Endothelial cell of umbilical vein (primary cell): ENCODE measurements at regions not wholly inside any gene's neighbourhood (a gene's known extent, or its start where the extent isn't known, plus 50 kb on each side); places are given as distances from the start of the nearest gene placed in this dataset.

Experiments used
- BruUV-seq: library from RNA; stranded (reverse); fragments of 400-500 nt; replicated peaks from 2 replicates; lab custom pipeline; 2021; lab: Mats Ljungman, UMichigan
- CTCF ChIA-PET: fragments of 300-600, 350-600 bp; sonication (Branson Sonifier 250); formaldehyde crosslinking; loops from one replicate; lab custom pipeline; 2021; ENCODE audit warnings: antibody characterized with exemption, inconsistent platforms; lab: Charles Lee
- POLR2A ChIA-PET: fragments of 300-600, 350-600 bp; sonication (Branson Sonifier 250); formaldehyde crosslinking; loops from one replicate; lab custom pipeline; 2021; ENCODE audit warnings: antibody characterized with exemption, inconsistent platforms; lab: Charles Lee
- DNase-seq: peaks from one replicate; pipeline ENCODE4 v3.0.0-alpha.2; 2011; ENCODE audit warnings: low read depth, low spot score
- FAIRE-seq: peaks from 2 replicates; lab custom pipeline; 2011; peaks lifted over from hg19 to GRCh38; lab: Jason Lieb, UNC
- H2AFZ ChIP-seq: 2 replicates; pipeline ENCODE4 v1.6.0; 2012; ENCODE audit warnings: low read depth, low read length, control low read depth, inconsistent platforms
- H3K27ac ChIP-seq: 2 replicates; pipeline ENCODE4 v1.5.1; 2011; ENCODE audit warnings: low read depth, mild to moderate bottlenecking, control low read depth, low read length, moderate library complexity; ENCODE audit not compliant: insufficient read depth
- H3K27me3 ChIP-seq, 2 experiments: 2 replicates each; pipeline versions ENCODE4 v1.6.0 to v1.6.1; 2011; ENCODE audit warnings: low read length in 2 of 2, mixed read lengths in 1 of 2; ENCODE audit not compliant: control insufficient read depth in 2 of 2, insufficient read depth in 2 of 2
- H3K36me3 ChIP-seq, 2 experiments: 2 replicates in 1 of 2; 3 replicates in 1 of 2; pipeline ENCODE4 v1.5.1; 2011; ENCODE audit warnings: low read length in 2 of 2, mild to moderate bottlenecking in 1 of 2, moderate library complexity in 1 of 2; ENCODE audit not compliant: control insufficient read depth in 2 of 2, insufficient read depth in 2 of 2; ENCODE audit errors: extremely low read depth in 1 of 2
- H3K4me1 ChIP-seq: 3 replicates; pipeline ENCODE4 v1.5.1; 2011; ENCODE audit warnings: mild to moderate bottlenecking, low read length; ENCODE audit not compliant: control insufficient read depth, insufficient read depth; ENCODE audit errors: extremely low read depth
- H3K4me2 ChIP-seq: 2 replicates; pipeline ENCODE4 v1.6.1; 2011; ENCODE audit warnings: low read length, control low read depth, mixed read lengths; ENCODE audit not compliant: insufficient read depth
- H3K4me3 ChIP-seq, 3 experiments: fragments of 200-600 bp in 1 of 3; sonication (generic), shearing (Covaris generic) in 1 of 3; replicated peaks in 1 of 3; 2 replicates each; pipeline ENCODE4 v1.5.1; 2011 to 2016; ENCODE audit warnings: control low read depth in 3 of 3, low read length in 3 of 3, mild to moderate bottlenecking in 2 of 3, inconsistent platforms in 1 of 3, low read depth in 1 of 3, moderate library complexity in 1 of 3; ENCODE audit not compliant: insufficient read depth in 1 of 3
- H3K79me2 ChIP-seq: 2 replicates; pipeline ENCODE4 v1.6.0; 2012; ENCODE audit warnings: low read length, inconsistent platforms; ENCODE audit not compliant: control insufficient read depth, insufficient read depth
- H3K9ac ChIP-seq: replicated peaks from 2 replicates; pipeline ENCODE3; 2011; ENCODE audit warnings: low read length, control low read depth; ENCODE audit not compliant: insufficient read depth; ENCODE audit errors: extremely low read depth
- H3K9me1 ChIP-seq: replicated peaks from 3 replicates; pipeline ENCODE4 v1.6.0; 2011; ENCODE audit warnings: mild to moderate bottlenecking, low read length; ENCODE audit not compliant: control insufficient read depth, insufficient read depth; ENCODE audit errors: extremely low read depth
- H3K9me3 ChIP-seq: replicated peaks from 2 replicates; pipeline ENCODE4 v1.5.1; 2012; ENCODE audit warnings: low read length, inconsistent platforms; ENCODE audit not compliant: control insufficient read depth, insufficient read depth
- H4K20me1 ChIP-seq: replicated peaks from 2 replicates; pipeline ENCODE3; 2011; ENCODE audit warnings: mild to moderate bottlenecking, low read length; ENCODE audit not compliant: control insufficient read depth, insufficient read depth; ENCODE audit errors: extremely low read depth
- EZH2 ChIP-seq: IDR thresholded peaks from 2 replicates; pipeline ENCODE4 v1.6.1; 2012; ENCODE audit warnings: borderline replicate concordance, low read depth, mild to moderate bottlenecking, moderate library complexity, low read length, inconsistent platforms; ENCODE audit not compliant: severe bottlenecking
- FOS ChIP-seq: IDR thresholded peaks from 2 replicates; pipeline ENCODE4 v1.6.1; 2011; ENCODE audit warnings: mild to moderate bottlenecking, low read length, moderate library complexity, borderline replicate concordance; ENCODE audit not compliant: insufficient read depth
- GATA2 ChIP-seq: IDR thresholded peaks from 2 replicates; pipeline ENCODE4 v1.7.0; 2011; ENCODE audit warnings: low read depth, mild to moderate bottlenecking, moderate library complexity, mixed read lengths, low read length; ENCODE audit not compliant: insufficient read length, insufficient read depth
- JUN ChIP-seq: IDR thresholded peaks from 2 replicates; pipeline ENCODE4 v1.6.1; 2011; ENCODE audit warnings: borderline replicate concordance, low read depth; ENCODE audit not compliant: insufficient read length, insufficient read depth
- MYC ChIP-seq: IDR thresholded peaks from one replicate; pipeline ENCODE4 v1.6.1; 2011; ENCODE audit warnings: mild to moderate bottlenecking, low read depth, low read length
- POLR2A ChIP-seq: IDR thresholded peaks from 2 replicates; pipeline ENCODE4 v1.6.1; 2012; ENCODE audit warnings: low read depth, mild to moderate bottlenecking, control low read depth, low read length
- POLR2AphosphoS5 ChIP-seq: IDR thresholded peaks from 2 replicates; pipeline ENCODE4 v1.6.1; 2012; ENCODE audit warnings: low read depth, mild to moderate bottlenecking, control low read depth, low read length, moderate library complexity; ENCODE audit not compliant: insufficient read depth
- dilution Hi-C: fragments of 300-500 bp; cut with MboI; formaldehyde crosslinking; loops from one replicate; pipeline ENCODE4 v1.15.0; 2019; ENCODE audit warnings: low sequenced_read_pairs; ENCODE audit not compliant: extremely low pct_ligation_motif_present
- intact Hi-C: fragments of 100-400 bp; cut with micrococcal nuclease; formaldehyde crosslinking; loops from one replicate; pipeline ENCODE4 v1.10.0; 2022
- TF ChIP-seq, protein P1 (sequence below), 2 donors: IDR thresholded peaks; 1 replicate in 1 of 2; 2 replicates in 1 of 2; pipeline ENCODE4 v1.5.1; 2011; ENCODE audit warnings: low read length in 2 of 2, mild to moderate bottlenecking in 2 of 2, moderate library complexity in 2 of 2, control low read depth in 1 of 2, inconsistent platforms in 1 of 2, low read depth in 1 of 2; ENCODE audit not compliant: insufficient read depth in 1 of 2; ENCODE audit errors: extremely low read depth in 1 of 2
- TF ChIP-seq, protein P2 (sequence below): IDR thresholded peaks from 2 replicates; pipeline ENCODE4 v1.6.1; 2011; ENCODE audit not compliant: insufficient read depth, insufficient read length

DNA sequence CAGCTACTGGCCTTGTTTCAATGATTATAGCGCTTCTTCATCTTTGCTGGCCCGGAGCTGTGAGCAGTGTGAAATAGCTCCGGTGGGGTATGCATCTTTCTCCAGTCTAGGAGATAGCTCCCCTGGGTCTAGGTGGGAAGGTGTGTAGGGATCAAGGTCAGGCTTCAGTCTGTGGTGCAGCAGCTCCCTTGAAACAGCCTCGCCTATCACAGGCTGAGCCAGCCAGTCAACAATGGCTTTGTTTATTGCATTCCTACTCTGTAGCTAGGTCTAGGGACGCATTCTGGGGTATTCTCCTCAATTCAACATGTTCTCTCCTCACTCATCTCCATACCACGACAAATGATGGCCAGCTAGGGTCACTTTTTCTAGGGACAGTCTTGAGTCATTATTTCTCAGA, 646.8 kb upstream of the IGFBP3 start:
- H2AFZ ChIP-seq = no peak overlapping the region
- H3K4me1 ChIP-seq = peaks cover 13% of the 10 kb centered on the region
- dilution Hi-C loops (no loop called here), intact Hi-C loops (no loop called here)
- POLR2A ChIA-PET = no interaction called here
- FAIRE-seq (no peak), DNase-seq (no peak)
- BruUV-seq = no TSS peak
- no peaks in the 10 kb centered on the region for H4K20me1 ChIP-seq
- H3K9me1 ChIP-seq = no peaks in the 10 kb centered on the region
- no peaks in the 10 kb centered on the region for H3K9me3 ChIP-seq
- H3K4me3 ChIP-seq = no peak overlapping the region
- no peak overlapping the region for H3K27ac ChIP-seq
- no peak for TF ChIP-seq MYC
- TF ChIP-seq POLR2AphosphoS5 = no peak
- TF ChIP-seq GATA2 = no peak
- TF ChIP-seq, protein P1, sequence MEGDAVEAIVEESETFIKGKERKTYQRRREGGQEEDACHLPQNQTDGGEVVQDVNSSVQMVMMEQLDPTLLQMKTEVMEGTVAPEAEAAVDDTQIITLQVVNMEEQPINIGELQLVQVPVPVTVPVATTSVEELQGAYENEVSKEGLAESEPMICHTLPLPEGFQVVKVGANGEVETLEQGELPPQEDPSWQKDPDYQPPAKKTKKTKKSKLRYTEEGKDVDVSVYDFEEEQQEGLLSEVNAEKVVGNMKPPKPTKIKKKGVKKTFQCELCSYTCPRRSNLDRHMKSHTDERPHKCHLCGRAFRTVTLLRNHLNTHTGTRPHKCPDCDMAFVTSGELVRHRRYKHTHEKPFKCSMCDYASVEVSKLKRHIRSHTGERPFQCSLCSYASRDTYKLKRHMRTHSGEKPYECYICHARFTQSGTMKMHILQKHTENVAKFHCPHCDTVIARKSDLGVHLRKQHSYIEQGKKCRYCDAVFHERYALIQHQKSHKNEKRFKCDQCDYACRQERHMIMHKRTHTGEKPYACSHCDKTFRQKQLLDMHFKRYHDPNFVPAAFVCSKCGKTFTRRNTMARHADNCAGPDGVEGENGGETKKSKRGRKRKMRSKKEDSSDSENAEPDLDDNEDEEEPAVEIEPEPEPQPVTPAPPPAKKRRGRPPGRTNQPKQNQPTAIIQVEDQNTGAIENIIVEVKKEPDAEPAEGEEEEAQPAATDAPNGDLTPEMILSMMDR (IDR thresholded peaks at IDR 0.05; ENCODE audit: extremely low read depth in 1 of 2, insufficient read depth in 1 of 2, low read depth in 1 of 2, low read length in 2 of 2) = no peak
- TF ChIP-seq FOS = no peak
- TF ChIP-seq, protein P2, sequence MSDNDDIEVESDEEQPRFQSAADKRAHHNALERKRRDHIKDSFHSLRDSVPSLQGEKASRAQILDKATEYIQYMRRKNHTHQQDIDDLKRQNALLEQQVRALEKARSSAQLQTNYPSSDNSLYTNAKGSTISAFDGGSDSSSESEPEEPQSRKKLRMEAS = no peak
- no peak for TF ChIP-seq POLR2A
- TF ChIP-seq JUN = no peak
- no peak for TF ChIP-seq EZH2
- no peak overlapping the region for H3K9ac ChIP-seq
- no peaks in the 10 kb centered on the region for H3K27me3 ChIP-seq
- no peak overlapping the region for H3K4me2 ChIP-seq
- no peaks in the 10 kb centered on the region for H3K79me2 ChIP-seq
- no peaks in the 10 kb centered on the region for H3K36me3 ChIP-seq
- CTCF ChIA-PET = interaction anchor here (1.2 kb wide), 1 partner anchor 9 kb away, joined by 5 read pairs; no protein-coding TSS in a partner anchor
